Fibroblast of mammary gland (primary cell): ENCODE measurements at regions not wholly inside any gene's neighbourhood (a gene's known extent, or its start where the extent isn't known, plus 50 kb on each side); places are given as distances from the start of the nearest gene placed in this dataset.

Source experiments
- DNase-seq: peaks from one replicate; pipeline ENCODE4 v3.0.0-alpha.2; 2010; ENCODE audit warnings: low read depth
- H3K4me3 ChIP-seq: 2 replicates; pipeline ENCODE4 v1.5.1; 2011; ENCODE audit warnings: low read depth, mild to moderate bottlenecking, low read length, moderate library complexity; ENCODE audit not compliant: control insufficient read depth
- CTCF ChIP-seq: conservative IDR thresholded peaks from 2 replicates; pipeline ENCODE4 v1.5.1; 2011; ENCODE audit warnings: low read depth, low read length, inconsistent platforms; ENCODE audit not compliant: control insufficient read depth, insufficient read depth

- H3K4me3 ChIP-seq, result no peak overlapping the region
- TF ChIP-seq CTCF, result no peak
- DNase-seq, result no peak
Observed at GRCh38 chr2:57862727-57863126, 183.9 kb upstream of the VRK2 start.

- peak; percentile 25 for DNase-seq
- no peak overlapping the region for H3K4me3 ChIP-seq
- no peak for TF ChIP-seq CTCF
Observed at GRCh38 chr2:57864926-57865325, 181.7 kb upstream of the VRK2 start.

GRCh38 chr2:57867730-57868129, 178.9 kb upstream of the VRK2 start:
- no peak for TF ChIP-seq CTCF
- H3K4me3 ChIP-seq, result no peak overlapping the region
- no peak for DNase-seq

- TF ChIP-seq CTCF, result no peak
- no peak for DNase-seq
Observed at GRCh38 chr2:57868619-57869139, 177.9 kb upstream of the VRK2 start.

GRCh38 chr2:57869758-57870344, 176.8 kb upstream of the VRK2 start:
- no peak overlapping the region for H3K4me3 ChIP-seq
- DNase-seq, result no peak
- no peak for TF ChIP-seq CTCF

More at GRCh38 chr2:57868619-57869139, 177.9 kb upstream of the VRK2 start:
- H3K4me3 ChIP-seq, result no peak overlapping the region

GRCh38 chr2:57876313-57876712, 170.3 kb upstream of the VRK2 start:
- TF ChIP-seq CTCF, result no peak
- no peak overlapping the region for H3K4me3 ChIP-seq
- no peak for DNase-seq

GRCh38 chr2:57877811-57878170, 168.8 kb upstream of the VRK2 start:
- DNase-seq, result no peak
- no peak for TF ChIP-seq CTCF
- no peak overlapping the region for H3K4me3 ChIP-seq
